ENCODE measurements at regions not wholly inside any gene's neighbourhood (a gene's known extent, or its start where the extent isn't known, plus 50 kb on each side); places are given as distances from the start of the nearest gene placed in this dataset.

DNA sequence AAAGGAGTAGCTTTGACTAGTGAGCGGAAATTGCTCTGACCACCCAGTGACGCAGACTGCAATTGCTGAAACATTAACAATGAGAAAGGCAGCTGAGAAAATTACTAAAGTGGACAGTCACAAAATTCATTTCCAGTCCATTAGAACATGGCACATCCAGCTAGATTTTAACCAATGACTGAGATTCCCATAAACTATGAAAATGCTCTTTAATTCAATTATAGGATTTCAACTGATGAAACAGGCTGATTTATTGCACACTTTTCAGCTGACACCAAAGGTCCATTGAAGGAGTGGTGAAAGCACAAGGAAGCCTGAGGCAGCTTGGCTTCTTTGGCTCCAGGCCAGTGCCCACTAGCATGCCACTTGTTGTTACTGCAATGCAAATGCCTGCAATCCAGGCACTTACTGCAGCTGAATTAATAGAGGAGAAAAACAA lies 933.4 kb downstream of the SLITRK6 start:
- H3K4me3 ChIP-seq, result no peak overlapping the region
- in situ Hi-C loops (cut with MboI; ENCODE audit: low sequenced_read_pairs in 4 of 4) (no loop called here), intact Hi-C loops (cut with DNase I; ENCODE audit: low total_unique reads) (no loop called here)
- no peaks in the 10 kb centered on the region for H3K4me1 ChIP-seq
- no peaks in the 10 kb centered on the region for H3K9me3 ChIP-seq
- ATAC-seq (no peak), DNase-seq (no peak)
- no peak overlapping the region for H3K27ac ChIP-seq
- H3K36me3 ChIP-seq, result no peaks in the 10 kb centered on the region
- no peaks in the 10 kb centered on the region for H3K27me3 ChIP-seq
- TF ChIP-seq, protein P1, sequence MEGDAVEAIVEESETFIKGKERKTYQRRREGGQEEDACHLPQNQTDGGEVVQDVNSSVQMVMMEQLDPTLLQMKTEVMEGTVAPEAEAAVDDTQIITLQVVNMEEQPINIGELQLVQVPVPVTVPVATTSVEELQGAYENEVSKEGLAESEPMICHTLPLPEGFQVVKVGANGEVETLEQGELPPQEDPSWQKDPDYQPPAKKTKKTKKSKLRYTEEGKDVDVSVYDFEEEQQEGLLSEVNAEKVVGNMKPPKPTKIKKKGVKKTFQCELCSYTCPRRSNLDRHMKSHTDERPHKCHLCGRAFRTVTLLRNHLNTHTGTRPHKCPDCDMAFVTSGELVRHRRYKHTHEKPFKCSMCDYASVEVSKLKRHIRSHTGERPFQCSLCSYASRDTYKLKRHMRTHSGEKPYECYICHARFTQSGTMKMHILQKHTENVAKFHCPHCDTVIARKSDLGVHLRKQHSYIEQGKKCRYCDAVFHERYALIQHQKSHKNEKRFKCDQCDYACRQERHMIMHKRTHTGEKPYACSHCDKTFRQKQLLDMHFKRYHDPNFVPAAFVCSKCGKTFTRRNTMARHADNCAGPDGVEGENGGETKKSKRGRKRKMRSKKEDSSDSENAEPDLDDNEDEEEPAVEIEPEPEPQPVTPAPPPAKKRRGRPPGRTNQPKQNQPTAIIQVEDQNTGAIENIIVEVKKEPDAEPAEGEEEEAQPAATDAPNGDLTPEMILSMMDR (IDR thresholded peaks at IDR 0.05 in 4 of 5, conservative IDR thresholded peaks at IDR 0.05 in 1 of 5), result no peak
- no peak for TF ChIP-seq POLR2A (IDR thresholded peaks at IDR 0.05)

DNA sequence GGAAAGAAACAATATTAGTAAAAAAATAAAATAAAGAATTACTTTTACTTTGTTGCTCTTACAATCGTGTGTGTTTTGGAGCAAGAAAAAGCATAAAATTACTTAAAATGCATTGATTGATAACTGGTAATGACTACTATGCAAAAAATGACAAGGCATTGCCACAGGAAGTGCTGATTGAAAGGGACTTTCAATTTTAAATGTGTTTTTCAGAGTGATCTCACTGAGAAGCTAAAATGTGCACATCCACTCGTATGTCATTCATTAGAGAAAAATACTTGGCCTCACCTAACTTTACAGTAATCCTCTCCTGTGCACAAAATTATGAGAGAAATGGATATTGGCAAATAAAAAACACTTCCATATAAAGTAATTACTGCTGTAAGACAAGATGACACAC lies 934.9 kb downstream of the SLITRK6 start:
- DNase-seq (no peak), ATAC-seq (no peak)
- intact Hi-C loops (cut with DNase I; ENCODE audit: low total_unique reads) (no loop called here), in situ Hi-C loops (cut with MboI; ENCODE audit: low sequenced_read_pairs in 4 of 4) (no loop called here)
- no peaks in the 10 kb centered on the region for H3K4me1 ChIP-seq
- no peaks in the 10 kb centered on the region for H3K9me3 ChIP-seq
- no peaks in the 10 kb centered on the region for H3K36me3 ChIP-seq
- no peak overlapping the region for H3K27ac ChIP-seq
- no peak for TF ChIP-seq POLR2A (IDR thresholded peaks at IDR 0.05)
- TF ChIP-seq, protein P1 (IDR thresholded peaks at IDR 0.05 in 4 of 5, conservative IDR thresholded peaks at IDR 0.05 in 1 of 5), result no peak
- no peak overlapping the region for H3K4me3 ChIP-seq
- H3K27me3 ChIP-seq, result no peaks in the 10 kb centered on the region

DNA sequence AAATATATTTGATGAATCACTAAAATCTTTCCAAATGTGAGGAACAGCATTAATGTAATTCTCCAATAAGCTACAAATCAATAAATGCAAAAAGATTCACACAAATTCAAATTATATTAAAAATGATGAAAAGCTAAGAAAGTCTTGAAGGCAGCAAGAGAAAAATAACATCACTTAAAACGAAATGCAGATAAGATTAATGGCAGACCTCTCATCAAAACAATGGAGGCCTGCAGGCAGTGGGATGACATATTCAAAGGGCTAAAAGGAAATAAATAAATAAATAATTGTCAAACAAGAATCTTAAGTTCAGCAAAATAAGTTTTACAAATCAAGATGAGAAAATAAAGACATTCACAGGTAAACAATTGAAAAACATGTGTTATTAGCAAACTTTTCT lies 952.1 kb downstream of the SLITRK6 start:
- DNase-seq, result no peak
- in situ Hi-C loops (cut with MboI; ENCODE audit: low sequenced_read_pairs in 4 of 4), result no loop called here
- TF ChIP-seq, protein P1 (IDR thresholded peaks at IDR 0.05 in 4 of 5, conservative IDR thresholded peaks at IDR 0.05 in 1 of 5), result no peak
- TF ChIP-seq POLR2A (IDR thresholded peaks at IDR 0.05), result no peak
- ATAC-seq, result no peak
- Histone ChIP-seq H3K27ac (no peak overlapping the region), H3K9me3 (no peaks in the 10 kb centered on the region), H3K4me1 (no peaks in the 10 kb centered on the region), H3K27me3 (no peaks in the 10 kb centered on the region), H3K4me3 (no peak overlapping the region), H3K36me3 (no peaks in the 10 kb centered on the region)
- intact Hi-C loops (cut with DNase I; ENCODE audit: low total_unique reads), result no loop called here

DNA sequence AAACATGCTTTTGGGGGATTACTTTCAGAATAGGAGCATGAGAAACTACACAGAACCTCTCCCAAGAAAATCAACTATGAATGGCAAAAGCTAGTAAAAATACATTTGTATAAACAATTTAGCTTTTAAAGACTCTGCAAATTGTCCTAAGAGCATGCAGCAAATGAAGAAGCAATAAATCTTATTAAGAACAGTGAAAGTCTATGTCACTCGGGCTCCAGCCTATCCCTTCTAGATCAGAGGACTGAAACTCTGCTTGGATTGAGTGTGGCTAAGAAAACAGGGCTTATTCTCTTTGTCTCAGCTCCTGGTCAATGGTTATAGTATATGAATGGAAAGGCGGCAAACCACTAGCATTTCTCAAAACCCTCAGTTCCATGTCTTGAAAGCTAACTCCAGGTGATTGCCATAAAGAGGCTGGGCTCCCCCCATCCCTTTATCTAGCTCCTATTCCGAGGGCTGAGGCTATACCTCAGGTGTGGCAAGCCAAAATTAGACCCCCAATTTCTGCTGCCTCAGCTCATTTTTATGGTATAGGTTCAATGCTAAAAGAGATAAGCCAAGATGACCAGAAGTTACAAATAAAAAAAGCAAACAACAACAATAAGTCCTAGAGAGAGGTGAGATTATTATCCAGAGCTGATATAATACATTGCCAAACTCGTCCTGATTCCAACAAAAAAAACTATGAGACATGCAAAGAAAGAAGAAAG lies 953.2 kb downstream of the SLITRK6 start:
- no peak for TF ChIP-seq POLR2A (IDR thresholded peaks at IDR 0.05)
- TF ChIP-seq, protein P1 (IDR thresholded peaks at IDR 0.05 in 4 of 5, conservative IDR thresholded peaks at IDR 0.05 in 1 of 5), result no peak
- DNase-seq, result no peak
- in situ Hi-C loops (cut with MboI; ENCODE audit: low sequenced_read_pairs in 4 of 4), result no loop called here

DNA sequence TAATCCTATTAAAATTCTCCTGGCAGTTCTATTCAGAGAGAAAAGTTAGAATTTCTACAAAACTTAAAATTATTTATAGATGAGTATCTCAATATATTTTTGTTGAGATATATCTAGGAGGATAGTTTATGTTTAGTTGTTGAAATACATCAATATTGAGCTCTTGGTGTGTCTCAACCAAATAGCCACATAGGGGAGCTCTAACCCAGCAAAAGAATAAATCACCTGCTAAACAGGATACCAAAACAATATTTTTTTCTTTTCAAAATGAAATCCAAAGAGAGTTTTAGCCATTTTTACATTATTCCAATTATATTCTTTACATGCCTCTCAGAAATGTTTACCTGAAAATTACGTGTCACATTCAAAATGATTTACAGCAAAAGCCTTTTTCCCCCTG lies 954.7 kb downstream of the SLITRK6 start:
- Histone ChIP-seq H3K27me3 (no peaks in the 10 kb centered on the region), H3K4me3 (no peak overlapping the region), H3K9me3 (no peaks in the 10 kb centered on the region), H3K4me1 (no peaks in the 10 kb centered on the region), H3K27ac (no peak overlapping the region), H3K36me3 (no peaks in the 10 kb centered on the region)
- in situ Hi-C loops (cut with MboI; ENCODE audit: low sequenced_read_pairs in 4 of 4) (no loop called here), intact Hi-C loops (cut with DNase I; ENCODE audit: low total_unique reads) (no loop called here)
- TF ChIP-seq, protein P1 (IDR thresholded peaks at IDR 0.05 in 4 of 5, conservative IDR thresholded peaks at IDR 0.05 in 1 of 5), result no peak
- TF ChIP-seq POLR2A (IDR thresholded peaks at IDR 0.05), result no peak
- no peak for DNase-seq
- ATAC-seq, result no peak

More for the DNA sequence above, 953.2 kb downstream of the SLITRK6 start:
- no peaks in the 10 kb centered on the region for H3K4me1 ChIP-seq
- H3K27me3 ChIP-seq, result no peaks in the 10 kb centered on the region
- no peak overlapping the region for H3K4me3 ChIP-seq
- H3K9me3 ChIP-seq, result no peaks in the 10 kb centered on the region
- no peak overlapping the region for H3K27ac ChIP-seq
- no peak for ATAC-seq
- H3K36me3 ChIP-seq, result no peaks in the 10 kb centered on the region
- intact Hi-C loops (cut with DNase I; ENCODE audit: low total_unique reads), result no loop called here
